Right atrium auricular region (tissue), 2 donors: ENCODE measurements at regions not wholly inside any gene's neighbourhood (a gene's known extent, or its start where the extent isn't known, plus 50 kb on each side); places are given as distances from the start of the nearest gene placed in this dataset.

ENCODE experiments used
- DNase-seq: peaks from one replicate; pipeline ENCODE4 v3.0.0-alpha.2; 2019; ENCODE audit warnings: low spot score
- H3K27ac ChIP-seq, 2 donors: fragments of 200-600 bp; sonication (generic); 1 replicate in 1 of 2; 2 replicates in 1 of 2; pipeline ENCODE4 v1.5.1; 2016 to 2019
- H3K27me3 ChIP-seq, 2 donors: fragments of 200-600 bp; sonication (generic); one replicate each; pipeline versions ENCODE4 v1.5.1 to v1.6.0; 2017 to 2019
- H3K36me3 ChIP-seq: fragments of 200-600 bp; sonication (generic); one replicate; pipeline ENCODE4 v1.5.1; 2016
- H3K4me1 ChIP-seq, 2 donors: fragments of 200-600 bp; sonication (generic); one replicate each; pipeline versions ENCODE4 v1.5.1 to v1.6.0; 2017 to 2019
- H3K4me3 ChIP-seq, 2 donors: fragments of 200-600 bp; sonication (generic); 1 replicate in 1 of 2; 2 replicates in 1 of 2; pipeline ENCODE4 v1.5.1; 2017 to 2019; ENCODE audit warnings: mild to moderate bottlenecking in 1 of 2, moderate library complexity in 1 of 2
- H3K9me3 ChIP-seq, 2 donors: fragments of 200-600 bp; sonication (generic); one replicate each; pipeline ENCODE4 v1.5.1; 2019
- TF ChIP-seq, protein P1 (sequence below), 2 donors: fragments of 200-600 bp; sonication (generic); IDR thresholded peaks; one replicate each; pipeline ENCODE4 v1.5.1; 2019; ENCODE audit warnings: antibody characterized with exemption in 2 of 2

DNA sequence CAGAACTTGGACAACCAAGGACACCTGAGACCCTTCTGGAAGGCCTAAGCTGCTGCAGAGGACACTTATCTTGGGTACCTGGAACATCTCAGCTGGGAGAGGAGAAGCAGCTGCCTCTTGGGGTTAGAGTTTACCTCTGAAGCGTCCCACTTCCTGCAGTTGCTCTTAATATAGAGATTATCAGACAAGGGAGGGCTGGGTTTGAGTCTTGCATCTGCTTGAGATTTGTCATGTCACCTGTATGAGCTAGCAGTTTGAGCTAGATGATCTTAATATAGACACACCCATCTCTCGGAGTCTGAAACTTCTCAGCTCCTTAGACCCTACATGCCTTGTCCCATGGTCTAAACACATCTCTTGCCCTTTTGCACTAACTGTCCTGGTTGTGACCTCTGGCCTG lies 93.1 kb upstream of the CCL1 start:
- DNase-seq = no peak
- H3K4me3 ChIP-seq = no peak overlapping the region
- H3K27ac ChIP-seq = no peak overlapping the region
- H3K4me1 ChIP-seq = no peaks in the 10 kb centered on the region
- TF ChIP-seq, protein P1, sequence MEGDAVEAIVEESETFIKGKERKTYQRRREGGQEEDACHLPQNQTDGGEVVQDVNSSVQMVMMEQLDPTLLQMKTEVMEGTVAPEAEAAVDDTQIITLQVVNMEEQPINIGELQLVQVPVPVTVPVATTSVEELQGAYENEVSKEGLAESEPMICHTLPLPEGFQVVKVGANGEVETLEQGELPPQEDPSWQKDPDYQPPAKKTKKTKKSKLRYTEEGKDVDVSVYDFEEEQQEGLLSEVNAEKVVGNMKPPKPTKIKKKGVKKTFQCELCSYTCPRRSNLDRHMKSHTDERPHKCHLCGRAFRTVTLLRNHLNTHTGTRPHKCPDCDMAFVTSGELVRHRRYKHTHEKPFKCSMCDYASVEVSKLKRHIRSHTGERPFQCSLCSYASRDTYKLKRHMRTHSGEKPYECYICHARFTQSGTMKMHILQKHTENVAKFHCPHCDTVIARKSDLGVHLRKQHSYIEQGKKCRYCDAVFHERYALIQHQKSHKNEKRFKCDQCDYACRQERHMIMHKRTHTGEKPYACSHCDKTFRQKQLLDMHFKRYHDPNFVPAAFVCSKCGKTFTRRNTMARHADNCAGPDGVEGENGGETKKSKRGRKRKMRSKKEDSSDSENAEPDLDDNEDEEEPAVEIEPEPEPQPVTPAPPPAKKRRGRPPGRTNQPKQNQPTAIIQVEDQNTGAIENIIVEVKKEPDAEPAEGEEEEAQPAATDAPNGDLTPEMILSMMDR (IDR thresholded peaks at IDR 0.05) = no peak
- H3K36me3 ChIP-seq = no peaks in the 10 kb centered on the region
- no peaks in the 10 kb centered on the region for H3K9me3 ChIP-seq
- no peaks in the 10 kb centered on the region for H3K27me3 ChIP-seq

DNA sequence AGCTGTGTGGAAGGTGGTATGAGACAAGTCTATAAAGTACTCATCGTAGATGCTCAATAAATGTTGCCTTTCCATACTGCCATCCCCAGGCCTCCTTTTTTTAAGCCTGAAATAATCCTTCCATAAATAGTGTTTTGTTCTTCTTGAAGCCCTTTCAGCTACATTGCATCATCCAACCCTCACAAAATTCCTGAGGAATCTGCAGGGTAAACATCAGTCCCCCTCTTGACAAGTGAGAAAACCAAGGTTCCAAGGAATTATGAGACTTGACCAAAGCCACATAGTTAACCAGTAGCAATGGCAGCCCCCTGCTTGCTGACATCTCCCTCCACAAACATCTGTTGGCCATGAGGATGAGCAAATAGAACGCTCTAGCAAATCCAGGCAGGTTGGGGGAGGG lies 89.7 kb upstream of the CCL1 start:
- H3K4me1 ChIP-seq = no peaks in the 10 kb centered on the region
- H3K27ac ChIP-seq = no peak overlapping the region
- H3K9me3 ChIP-seq = no peaks in the 10 kb centered on the region
- no peak for DNase-seq
- H3K27me3 ChIP-seq = no peaks in the 10 kb centered on the region
- TF ChIP-seq, protein P1 (IDR thresholded peaks at IDR 0.05) = no peak
- H3K4me3 ChIP-seq = no peak overlapping the region
- H3K36me3 ChIP-seq = no peaks in the 10 kb centered on the region

DNA sequence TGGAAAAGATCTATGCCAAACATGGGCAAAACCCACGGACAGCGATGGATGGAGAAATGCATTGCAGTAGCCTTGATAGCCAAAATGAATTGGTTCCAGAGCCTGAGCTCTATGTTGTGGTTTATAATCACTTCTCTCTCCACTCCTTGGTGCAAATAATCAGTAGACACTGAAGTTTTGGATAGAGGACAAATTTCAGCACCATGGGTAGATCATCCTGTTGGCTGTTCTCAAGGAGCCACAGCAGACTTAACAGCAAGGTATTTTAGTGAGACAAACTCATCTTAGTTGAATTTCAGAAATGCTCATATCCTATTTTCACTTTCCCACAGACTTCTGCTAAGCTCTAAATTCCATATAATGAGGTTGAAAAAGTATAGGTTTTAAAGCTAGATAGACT lies 88.3 kb upstream of the CCL1 start:
- Histone ChIP-seq H3K4me3 (no peak overlapping the region), H3K27me3 (no peaks in the 10 kb centered on the region), H3K36me3 (no peaks in the 10 kb centered on the region), H3K9me3 (no peaks in the 10 kb centered on the region), H3K27ac (no peak overlapping the region), H3K4me1 (no peaks in the 10 kb centered on the region)
- TF ChIP-seq, protein P1 (IDR thresholded peaks at IDR 0.05) = no peak
- DNase-seq = no peak

DNA sequence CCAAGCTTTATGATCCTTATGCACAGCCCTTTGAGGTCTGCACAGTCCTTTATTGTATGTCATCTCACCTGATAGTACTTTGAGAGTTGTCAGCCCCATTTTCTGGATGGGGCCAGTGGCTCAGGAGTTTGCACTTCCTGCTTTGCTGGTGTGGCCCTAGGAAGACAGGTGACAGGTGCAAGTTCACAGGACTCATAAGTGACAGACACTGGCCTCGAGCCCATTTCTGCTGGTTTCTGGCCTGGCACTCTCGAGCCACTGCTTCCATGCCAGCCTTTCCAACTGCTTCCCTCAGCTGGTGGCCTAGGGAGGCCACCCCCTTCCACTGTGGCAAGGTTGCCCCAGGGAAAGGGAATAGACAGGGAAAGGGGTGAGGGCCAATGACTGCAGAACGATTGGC lies 84.4 kb upstream of the CCL1 start:
- no peaks in the 10 kb centered on the region for H3K36me3 ChIP-seq
- H3K9me3 ChIP-seq = no peaks in the 10 kb centered on the region
- no peaks in the 10 kb centered on the region for H3K27me3 ChIP-seq
- DNase-seq = no peak
- no peak overlapping the region for H3K4me3 ChIP-seq
- H3K4me1 ChIP-seq = no peaks in the 10 kb centered on the region
- TF ChIP-seq, protein P1 (IDR thresholded peaks at IDR 0.05) = no peak
- H3K27ac ChIP-seq = no peak overlapping the region

DNA sequence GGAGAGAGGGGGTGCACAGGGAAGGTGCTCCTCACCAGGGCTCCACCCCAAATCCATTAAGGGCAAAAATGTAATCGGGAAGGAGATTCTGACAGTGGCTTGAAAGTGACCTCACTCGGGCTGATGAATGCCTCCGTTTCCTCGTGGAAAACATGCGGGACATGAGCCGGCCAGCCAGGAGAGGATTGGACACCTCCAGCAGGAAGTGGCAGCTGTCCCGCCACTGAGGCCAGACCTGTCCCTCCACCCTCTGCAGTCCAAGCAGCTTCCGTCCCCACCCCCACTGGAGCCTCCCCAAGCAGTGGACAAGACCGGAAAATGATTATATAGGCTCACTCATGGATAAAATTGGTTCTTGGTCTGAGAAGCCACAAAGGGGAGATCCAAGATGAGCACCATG lies 82.1 kb upstream of the CCL1 start:
- Histone ChIP-seq H3K4me1 (no peaks in the 10 kb centered on the region), H3K9me3 (no peaks in the 10 kb centered on the region), H3K36me3 (no peaks in the 10 kb centered on the region), H3K27ac (no peak overlapping the region), H3K4me3 (no peak overlapping the region), H3K27me3 (no peaks in the 10 kb centered on the region)
- DNase-seq = no peak
- TF ChIP-seq, protein P1 (IDR thresholded peaks at IDR 0.05) = no peak

DNA sequence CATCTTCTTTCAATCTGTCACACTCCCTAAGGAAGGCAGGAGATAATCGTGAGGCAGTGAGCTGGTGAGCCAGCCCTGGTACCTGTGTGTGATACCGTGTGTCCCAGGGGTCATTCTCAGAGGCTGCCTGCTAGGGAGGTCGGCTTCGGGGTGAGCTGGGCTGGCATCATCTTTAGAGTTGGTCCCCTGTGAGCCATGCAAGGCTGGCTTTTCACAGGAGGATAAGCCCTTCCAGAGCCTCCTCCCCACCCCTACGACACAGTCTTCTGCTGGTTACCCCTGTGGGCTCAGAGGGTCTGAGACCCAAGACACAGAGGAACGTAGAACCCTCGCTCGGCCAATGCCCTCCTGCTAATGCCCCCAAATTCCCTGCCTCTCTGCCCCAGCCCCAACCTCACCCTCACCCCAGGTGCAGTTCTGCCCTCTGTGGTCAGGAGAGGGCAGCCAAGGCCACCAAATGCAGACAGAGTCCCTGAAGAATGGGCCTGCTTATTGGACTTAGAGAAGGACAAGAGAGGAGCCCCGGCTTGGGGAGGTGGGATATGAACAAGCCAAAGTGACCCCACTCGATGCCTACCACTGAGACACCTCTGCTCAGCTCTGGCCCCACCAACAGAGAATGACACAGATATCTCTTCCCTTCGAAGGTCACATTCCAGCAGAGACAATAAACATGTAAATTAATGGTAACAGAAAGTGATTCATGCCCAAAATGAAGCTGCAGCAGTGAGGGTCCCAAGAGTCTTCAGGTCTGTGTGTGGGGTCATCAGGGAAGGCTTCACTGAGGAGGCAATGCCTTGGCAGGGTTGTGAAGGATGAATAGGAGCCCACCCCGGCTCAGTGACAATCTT lies 80.8 kb upstream of the CCL1 start:
- Histone ChIP-seq H3K36me3 (no peaks in the 10 kb centered on the region), H3K4me3 (no peak overlapping the region), H3K27ac (no peak overlapping the region), H3K9me3 (no peaks in the 10 kb centered on the region), H3K27me3 (no peaks in the 10 kb centered on the region), H3K4me1 (no peaks in the 10 kb centered on the region)
- DNase-seq = no peak
- TF ChIP-seq, protein P1 (IDR thresholded peaks at IDR 0.05) = peak in 1 of 2 donors; percentile 50
